NCI-H1048 (cell line): ENCODE measurements at regions not wholly inside any gene's neighbourhood (a gene's known extent, or its start where the extent isn't known, plus 50 kb on each side); places are given as distances from the start of the nearest gene placed in this dataset.
"Not testable (repeated sequence)": the region's sequence is repeated elsewhere in the genome, so short reads cannot be mapped to it uniquely, and the experiment has no call there.

Source experiments
- DNase-seq: peaks from one replicate; lab custom pipeline; 2025; lab: John Stamatoyannopoulos, UW

- DNase-seq = peak; percentile 51
Observed at GRCh38 chr5:44048276-44048984, 340.8 kb downstream of the FGF10 start.

DNA sequence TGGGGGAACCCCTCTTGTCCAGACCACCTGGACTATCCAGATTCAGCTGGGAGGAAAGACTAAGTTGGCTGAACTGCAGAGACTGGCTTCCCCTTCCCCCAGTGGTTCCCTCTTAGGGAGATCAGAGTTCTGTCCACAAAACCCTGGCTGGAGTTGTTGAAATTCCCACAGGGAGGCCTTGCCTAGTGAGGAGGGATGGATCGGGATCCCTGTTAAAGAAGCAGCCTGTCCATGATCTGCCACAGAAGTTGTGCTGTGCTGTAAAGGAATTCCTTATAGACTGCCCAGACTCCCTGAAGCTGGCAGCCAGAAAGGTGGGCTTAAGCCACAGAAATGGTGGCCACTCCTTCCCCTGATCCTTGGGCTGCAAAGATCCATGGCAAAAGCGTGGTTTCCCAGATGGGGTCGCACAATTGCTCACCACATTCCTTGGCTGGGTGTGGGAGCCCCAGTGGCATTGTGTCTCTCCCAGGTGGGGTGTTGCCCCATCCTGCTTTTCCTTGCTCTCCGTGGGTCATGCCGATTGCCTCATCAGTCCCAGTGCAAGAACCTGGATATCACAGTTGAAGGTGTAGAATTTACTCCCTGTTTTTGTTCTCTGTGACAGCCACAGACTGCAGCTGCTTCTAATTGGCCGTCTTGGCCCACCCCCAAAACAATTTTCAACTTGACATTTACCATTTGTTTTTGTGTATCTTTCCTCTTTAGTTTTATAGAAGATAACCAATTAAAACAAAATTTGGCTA lies 342.4 kb downstream of the FGF10 start:
- no peak for DNase-seq

DNA sequence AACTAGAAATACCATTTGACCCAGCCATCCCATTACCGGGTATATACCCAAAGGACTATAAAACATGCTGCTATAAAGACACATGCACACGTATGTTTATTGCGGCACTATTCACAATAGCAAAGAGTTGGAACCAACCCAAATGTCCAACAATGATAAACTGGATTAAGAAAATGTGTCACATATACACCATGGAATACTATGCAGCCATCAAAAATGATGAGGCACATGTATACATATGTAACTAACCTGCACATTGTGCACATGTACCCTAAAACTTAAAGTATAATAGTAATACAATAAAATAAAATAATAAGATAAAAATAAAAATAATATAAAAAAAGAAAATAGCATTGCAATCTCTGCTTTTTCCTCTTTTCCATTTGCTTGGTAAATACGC lies 344.7 kb downstream of the FGF10 start:
- DNase-seq = not testable (repeated sequence)

GRCh38 chr5:44028226-44028625 lies 361.0 kb downstream of the FGF10 start:
- no peak for DNase-seq

DNA sequence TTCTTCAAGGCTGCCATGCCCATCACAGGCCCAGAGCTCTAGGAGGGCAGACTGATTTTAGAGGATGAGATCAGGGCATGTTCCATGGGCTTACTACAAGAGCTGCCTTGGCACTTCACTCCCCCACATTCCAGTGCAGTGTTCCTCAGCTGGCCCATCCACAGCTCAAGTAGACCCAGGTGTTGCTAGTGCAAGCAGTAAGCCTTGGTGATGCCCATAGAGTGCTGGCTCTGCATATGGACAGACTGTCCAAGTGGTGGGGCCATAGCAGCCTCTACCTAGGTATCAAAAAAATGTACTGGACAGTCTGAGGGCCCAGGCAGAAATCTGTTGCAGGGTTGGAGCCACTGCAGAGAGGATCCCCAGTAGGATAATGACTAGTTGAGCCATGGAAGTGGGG lies 366.6 kb downstream of the FGF10 start:
- DNase-seq = no peak

DNA sequence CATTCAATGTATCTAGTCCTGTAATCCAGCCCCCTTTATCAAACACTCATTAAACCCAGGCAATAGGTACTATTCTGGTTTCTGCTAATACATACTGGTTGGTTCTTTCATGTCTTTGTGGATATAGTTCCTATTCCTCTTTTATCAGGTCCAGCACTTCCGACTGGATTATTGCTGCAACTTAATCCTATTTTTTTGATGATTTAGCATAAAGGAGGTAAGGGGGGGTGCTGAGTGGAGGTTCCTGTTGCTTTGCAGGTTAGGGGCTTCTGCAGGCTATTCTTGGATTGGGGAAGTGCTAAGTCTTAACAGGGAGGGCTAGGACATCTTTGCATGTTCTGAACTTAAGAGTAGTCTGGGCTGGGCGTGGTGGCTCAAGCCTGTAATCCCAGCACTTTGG lies 377.7 kb downstream of the FGF10 start:
- no peak for DNase-seq

DNA sequence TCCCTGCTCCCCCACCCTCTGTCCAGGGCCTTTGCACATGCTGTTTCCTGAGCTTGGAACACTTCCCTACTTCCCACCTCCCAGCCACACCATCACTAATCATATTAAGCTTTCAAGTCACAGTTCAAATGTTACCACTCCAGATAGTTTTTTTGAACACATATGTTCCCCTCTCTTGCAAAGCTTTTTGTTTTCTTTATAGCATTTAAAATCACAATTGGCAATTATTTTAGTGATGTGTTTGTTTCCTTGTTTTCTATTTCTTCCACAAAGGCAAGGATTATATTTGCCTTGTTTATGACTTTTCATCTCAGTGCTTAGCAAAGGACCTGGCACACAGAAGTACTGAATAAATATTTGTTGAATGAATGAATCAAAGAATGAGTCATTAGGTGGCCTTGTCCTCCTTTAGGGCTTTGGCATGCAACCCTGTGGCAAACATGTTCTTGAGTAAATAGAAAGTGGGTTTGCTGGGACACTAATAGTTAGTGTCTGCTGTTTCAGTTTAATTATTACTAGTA lies 386.8 kb downstream of the FGF10 start:
- DNase-seq = no peak

DNA sequence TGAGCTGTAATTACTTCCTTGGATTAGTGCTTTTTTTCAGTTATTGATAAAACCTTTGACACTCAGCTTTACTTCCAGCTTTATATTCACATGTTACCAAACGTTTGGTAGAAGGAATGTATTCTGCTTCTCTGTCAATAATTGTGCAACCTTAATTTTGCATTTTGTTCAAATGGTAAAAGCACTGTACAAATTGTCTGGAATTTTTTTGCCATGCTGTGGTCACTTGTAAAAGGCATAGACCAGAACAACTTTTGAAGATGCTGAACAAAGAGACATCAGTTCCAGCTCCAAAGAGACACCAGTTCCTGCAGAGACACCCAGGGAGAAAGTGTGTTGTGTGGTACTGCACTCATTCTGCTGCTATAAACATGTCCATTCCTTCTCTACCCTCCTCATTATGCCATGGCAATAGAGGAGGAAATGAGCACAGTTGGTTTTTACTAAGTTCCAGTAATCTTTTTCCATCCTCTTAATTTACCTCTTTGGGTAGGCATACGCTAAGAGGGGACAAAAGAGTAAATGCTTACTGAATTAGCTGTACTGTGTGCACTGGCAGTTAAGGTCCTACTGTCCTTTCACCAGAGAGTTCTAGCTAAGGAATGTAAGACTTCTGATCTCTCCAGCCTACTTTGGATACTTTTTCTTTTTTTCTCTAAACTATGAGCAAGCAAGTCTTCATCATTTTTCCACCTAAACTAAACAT lies 387.4 kb downstream of the FGF10 start:
- DNase-seq = no peak

DNA sequence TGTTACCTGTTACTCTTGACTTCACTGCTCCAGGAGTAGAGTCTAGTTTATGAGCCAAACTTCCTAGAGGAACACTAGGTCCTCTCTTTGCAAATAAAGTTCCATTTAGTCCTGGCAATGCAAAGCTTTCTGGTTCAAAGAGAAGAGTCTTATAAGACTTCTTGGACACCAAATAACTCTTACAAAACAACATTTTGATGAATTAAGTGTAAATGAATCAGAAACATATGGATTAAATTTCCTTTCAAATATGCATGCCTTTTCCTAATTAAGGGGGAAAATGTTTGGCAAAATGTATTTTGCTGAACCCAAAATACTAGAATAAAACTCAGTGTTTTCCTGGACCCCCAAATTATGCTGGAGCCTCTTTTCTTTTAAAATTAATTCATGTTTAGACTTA lies 388.0 kb downstream of the FGF10 start:
- DNase-seq = no peak

- no peak for DNase-seq
Observed at GRCh38 chr5:43997647-43998272, 391.5 kb downstream of the FGF10 start.

DNA sequence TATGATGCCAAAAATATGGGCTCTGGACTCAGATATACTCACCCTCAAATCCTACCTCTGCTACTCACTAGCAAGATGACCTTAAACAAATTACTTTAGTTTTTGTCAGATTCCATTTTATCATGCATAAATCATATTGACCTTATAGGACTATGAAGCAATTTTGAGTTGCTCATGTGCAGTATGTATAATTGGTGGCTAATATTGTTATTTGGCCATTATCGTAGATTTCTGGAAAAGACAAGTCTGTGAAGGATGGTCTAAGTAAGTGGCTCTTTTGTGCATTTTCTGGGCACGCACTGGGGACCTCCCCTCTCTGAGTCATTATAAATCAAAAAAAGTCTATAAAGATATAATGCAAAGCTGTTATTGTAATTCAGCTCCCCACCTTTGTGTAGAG lies 393.0 kb downstream of the FGF10 start:
- no peak for DNase-seq

GRCh38 chr5:43994352-43994708 lies 391.4 kb downstream of the NNT start:
- DNase-seq = no peak

- no peak for DNase-seq
Observed at GRCh38 chr5:43993634-43994351, 390.8 kb downstream of the NNT start.

DNA sequence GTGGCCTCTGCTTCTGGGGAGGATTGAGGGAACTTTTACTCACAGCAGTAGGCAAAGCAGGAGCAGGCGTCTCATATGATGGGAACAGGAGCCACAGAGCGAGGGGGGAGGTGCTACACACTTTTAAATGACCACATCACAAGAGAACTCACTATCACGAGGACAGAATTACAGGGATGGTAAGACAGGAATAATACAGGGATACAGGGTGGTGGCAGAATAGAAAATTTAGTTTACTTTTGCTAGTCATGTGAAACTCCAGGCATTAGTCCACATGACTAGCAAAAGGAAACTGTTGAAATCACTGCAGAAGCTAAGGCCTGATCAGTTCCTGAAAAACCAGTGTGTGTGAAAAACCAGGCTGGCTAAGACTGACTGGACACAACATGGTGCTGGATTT lies 382.4 kb downstream of the NNT start:
- no peak for DNase-seq

DNA sequence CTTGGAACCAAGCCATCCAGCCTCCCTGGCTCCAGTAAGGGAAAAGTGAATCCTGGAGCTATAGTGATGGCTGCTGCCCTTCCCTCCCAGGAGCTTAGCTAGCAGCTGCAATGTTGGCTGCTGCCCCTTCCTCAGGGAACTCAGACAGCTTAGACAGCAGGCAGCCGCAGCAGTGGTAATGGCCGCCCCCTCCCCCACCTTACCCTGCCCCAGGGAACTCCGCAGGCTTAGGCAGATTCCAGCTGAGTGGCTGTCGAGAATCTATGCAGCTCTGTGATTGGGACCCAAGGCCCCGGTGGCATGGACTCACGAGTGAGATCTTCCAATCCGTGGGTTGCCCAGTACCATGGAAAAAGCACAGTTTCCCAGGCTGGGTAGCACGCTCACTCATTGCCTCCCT lies 378.6 kb downstream of the NNT start:
- DNase-seq = no peak

- DNase-seq = no peak
Observed at GRCh38 chr5:43973908-43974307, 370.9 kb downstream of the NNT start.

GRCh38 chr5:43973318-43973717 lies 370.3 kb downstream of the NNT start:
- no peak for DNase-seq

DNA sequence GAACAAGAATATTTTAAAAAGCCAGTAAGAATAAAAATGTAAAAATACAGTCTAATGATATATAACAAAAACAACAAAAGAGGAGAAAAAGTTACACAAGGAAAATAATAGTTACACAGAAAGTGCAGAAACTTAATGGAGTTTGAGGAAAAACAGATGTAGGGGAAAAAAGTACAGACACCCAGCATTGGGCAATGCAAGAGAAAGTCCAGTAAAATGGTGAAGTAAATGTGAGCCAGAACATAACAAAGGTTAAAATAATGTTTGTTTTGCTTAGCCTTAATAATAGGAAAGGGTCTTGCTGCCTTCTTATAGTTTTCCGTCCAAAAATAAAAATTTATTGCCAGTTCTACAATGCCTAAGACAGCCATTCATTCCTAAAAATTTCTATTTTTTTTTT lies 364.2 kb downstream of the NNT start:
- DNase-seq = no peak

DNA sequence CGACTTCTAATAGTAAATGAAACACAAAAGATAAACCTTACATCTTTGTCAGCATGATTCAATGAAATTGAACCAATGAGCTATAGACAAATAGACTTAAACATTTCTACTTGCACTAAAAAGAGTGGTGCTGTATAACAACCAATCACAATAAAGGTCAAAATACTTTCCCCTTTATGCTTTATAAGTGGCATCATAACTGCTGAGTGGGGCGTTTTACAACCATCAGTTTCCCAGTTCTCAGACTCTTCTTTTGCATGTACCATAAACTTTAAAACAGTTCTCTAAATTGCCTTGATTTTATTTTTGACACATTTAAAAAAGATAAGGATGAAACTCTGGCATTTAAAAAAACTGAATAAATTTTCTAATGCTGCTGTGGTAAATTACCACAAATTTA lies 356.2 kb downstream of the NNT start:
- no peak for DNase-seq

- DNase-seq = no peak
Observed at GRCh38 chr5:43947935-43948334, 345.0 kb downstream of the NNT start.

DNA sequence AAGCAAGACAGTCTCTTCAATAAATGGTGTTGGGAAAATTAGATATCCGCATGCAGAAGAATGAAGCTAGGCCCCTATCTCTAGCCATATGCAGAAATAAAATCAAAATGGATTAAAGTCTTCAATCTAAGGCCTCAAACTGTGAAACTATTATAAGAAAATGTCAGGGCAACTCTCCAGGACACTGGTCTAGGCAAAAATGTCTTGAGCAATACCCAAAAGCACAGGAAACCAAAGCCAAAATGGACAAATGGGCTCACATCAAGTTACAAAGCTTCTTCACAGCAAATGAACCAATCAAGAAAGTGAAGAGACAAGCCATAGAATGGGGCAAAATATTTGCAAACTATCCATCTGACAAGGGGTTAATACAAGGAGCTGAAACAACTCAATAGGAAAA lies 338.8 kb downstream of the NNT start:
- no peak for DNase-seq

GRCh38 chr5:43940562-43940961 lies 337.6 kb downstream of the NNT start:
- no peak for DNase-seq
